Epithelial cell of proximal tubule (primary cell): ENCODE measurements at regions not wholly inside any gene's neighbourhood (a gene's known extent, or its start where the extent isn't known, plus 50 kb on each side); places are given as distances from the start of the nearest gene placed in this dataset.

Experiments used
- DNase-seq: peaks from one replicate; pipeline ENCODE4 v3.0.0-alpha.2; 2011; ENCODE audit warnings: low read depth
- H3K4me3 ChIP-seq: 2 replicates; pipeline ENCODE4 v1.5.1; 2011; ENCODE audit warnings: low read depth, mild to moderate bottlenecking, low read length
- CTCF ChIP-seq: conservative IDR thresholded peaks from 2 replicates; pipeline ENCODE4 v1.5.1; 2012; ENCODE audit warnings: low read depth, mild to moderate bottlenecking, low read length

GRCh38 chr1:47679301-47679791 is 241.5 kb downstream of the FOXD2 start:
- DNase-seq: no peak
- no peak overlapping the region for H3K4me3 ChIP-seq
- TF ChIP-seq CTCF: no peak

DNA sequence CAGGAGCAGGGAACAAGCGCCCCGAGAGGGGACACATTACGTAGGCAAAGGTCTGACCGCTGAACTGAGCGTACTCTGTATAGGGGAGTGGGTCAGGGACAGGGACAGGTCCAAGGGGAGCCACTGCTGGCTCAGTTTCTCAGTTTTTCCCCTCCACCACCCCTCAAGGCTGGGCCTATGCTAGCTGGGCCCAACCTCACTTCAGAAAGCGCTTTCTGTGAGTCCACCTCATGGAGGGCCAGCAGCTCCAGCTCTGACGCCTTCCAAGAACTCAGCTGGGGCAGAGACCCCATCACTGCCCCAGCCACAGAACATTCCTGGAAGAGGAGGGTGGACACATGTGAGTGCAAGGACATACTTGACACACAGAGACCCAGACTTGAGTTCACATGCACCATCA is 242.0 kb downstream of the FOXD2 start:
- no peak for TF ChIP-seq CTCF
- H3K4me3 ChIP-seq: no peak overlapping the region
- DNase-seq: no peak

GRCh38 chr1:47680815-47681475 is 243.1 kb downstream of the FOXD2 start:
- H3K4me3 ChIP-seq: no peak overlapping the region
- no peak for TF ChIP-seq CTCF
- DNase-seq: no peak

- DNase-seq: no peak
- H3K4me3 ChIP-seq: no peak overlapping the region
- no peak for TF ChIP-seq CTCF
These were observed 243.9 kb downstream of the FOXD2 start for GRCh38 chr1:47681735-47682134.

- H3K4me3 ChIP-seq: no peak overlapping the region
- DNase-seq: no peak
- no peak for TF ChIP-seq CTCF
These were observed 244.4 kb downstream of the FOXD2 start for GRCh38 chr1:47682198-47682597.

GRCh38 chr1:47682786-47683350 is 245.0 kb downstream of the FOXD2 start:
- no peak for DNase-seq
- H3K4me3 ChIP-seq: no peak overlapping the region
- TF ChIP-seq CTCF: no peak

DNA sequence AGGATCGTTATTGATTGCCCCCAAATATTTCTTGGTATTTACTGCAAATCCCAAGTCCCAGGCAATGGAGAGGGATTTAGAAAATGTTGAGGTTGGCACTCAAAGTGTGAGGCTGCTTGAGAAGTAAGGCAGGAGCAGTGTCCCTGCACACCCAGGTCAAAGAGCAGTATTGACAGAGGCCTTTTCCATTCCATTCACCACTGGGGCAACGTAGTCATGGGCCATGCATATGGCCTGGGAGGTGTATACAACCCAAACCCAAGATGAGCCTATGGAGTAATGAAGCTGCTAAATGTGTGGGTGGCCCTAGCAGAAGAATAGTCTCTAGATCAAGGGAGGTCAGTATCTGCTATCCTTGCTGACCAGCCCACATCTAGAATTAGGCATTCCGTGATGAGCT is 245.6 kb downstream of the FOXD2 start:
- no peak for TF ChIP-seq CTCF
- H3K4me3 ChIP-seq: no peak overlapping the region
- no peak for DNase-seq
